ENCODE measurements at regions not wholly inside any gene's neighbourhood (a gene's known extent, or its start where the extent isn't known, plus 50 kb on each side); places are given as distances from the start of the nearest gene placed in this dataset.
"Not testable (repeated sequence)": the region's sequence is repeated elsewhere in the genome, so short reads cannot be mapped to it uniquely, and the experiment has no call there.

GRCh38 chr7:76879733-76880288 is 152.3 kb downstream of the SPDYE17 start:
- not testable (repeated sequence) for TF ChIP-seq CTCF (IDR thresholded peaks at IDR 0.05; ENCODE audit: insufficient read depth, low read length); POLR2AphosphoS5 (IDR thresholded peaks at IDR 0.05; ENCODE audit: low read depth); REST (IDR thresholded peaks at IDR 0.05; ENCODE audit: insufficient replicate concordance, low read depth); GABPA (IDR thresholded peaks at IDR 0.05; ENCODE audit: low read depth)

All from HL-60 (cell line).